GM12878 (cell line): ENCODE measurements at regions not wholly inside any gene's neighbourhood (a gene's known extent, or its start where the extent isn't known, plus 50 kb on each side); places are given as distances from the start of the nearest gene placed in this dataset.

ENCODE experiments used
- ATAC-seq: fragments of 200-7000 bp; cut with Tn5 transposase; 3 replicates; pipeline ENCODE4 v1.9.1; 2020; ENCODE audit warnings: mild to moderate bottlenecking, moderate library complexity
- BruUV-seq: library from RNA; stranded (reverse); fragments of 400-500 nt; replicated peaks from 2 replicates; lab custom pipeline; 2021; lab: Mats Ljungman, UMichigan
- CTCF ChIA-PET: fragments of 300-600 bp; sonication (Branson Sonifier 250); formaldehyde crosslinking; extraction: SDS; loops from one replicate; lab custom pipeline; 2021; ENCODE audit warnings: inconsistent platforms; lab: Yijun Ruan, JAX
- POLR2A ChIA-PET: fragments of 350-600 bp; formaldehyde crosslinking; extraction: SDS; loops from one replicate; lab custom pipeline; 2021; ENCODE audit warnings: inconsistent platforms; lab: Charles Lee
- RAD21 ChIA-PET: fragments of 300-600 bp; sonication (Branson Sonifier 250); formaldehyde crosslinking; loops from one replicate; lab custom pipeline; 2023; ENCODE audit warnings: antibody characterized with exemption; ENCODE audit not compliant: unreplicated experiment; lab: Charles Lee
- SMC1A ChIA-PET: fragments of 300-600 bp; sonication (Branson Sonifier 250); formaldehyde crosslinking; loops from one replicate; lab custom pipeline; 2023; ENCODE audit not compliant: unreplicated experiment, uncharacterized antibody; lab: Charles Lee
- DNase-seq: peaks from one replicate; pipeline ENCODE4 v3.0.0-alpha.2; 2011; ENCODE audit warnings: low read depth, low spot score
- FAIRE-seq: peaks from 3 replicates; lab custom pipeline; 2011; peaks lifted over from hg19 to GRCh38; lab: Jason Lieb, UNC
- H2AFZ ChIP-seq: 2 replicates; pipeline ENCODE4 v1.6.0; 2011; ENCODE audit warnings: low read depth, low read length, control low read depth; ENCODE audit not compliant: control insufficient read depth
- H3K27ac ChIP-seq: 2 replicates; pipeline ENCODE4 v1.5.1; 2011; ENCODE audit warnings: control low read depth; ENCODE audit not compliant: control insufficient read depth, insufficient read depth
- H3K27me3 ChIP-seq, 2 experiments: replicated peaks in 1 of 2; 2 replicates each; pipeline versions ENCODE4 v1.6.0 to v1.6.1; 2011; ENCODE audit warnings: low read length in 1 of 2; ENCODE audit not compliant: control insufficient read depth in 2 of 2, insufficient read depth in 2 of 2
- H3K36me3 ChIP-seq, 2 experiments: 2 replicates each; pipeline ENCODE4 v1.5.1; 2011; ENCODE audit warnings: low read length in 1 of 2; ENCODE audit not compliant: control insufficient read depth in 2 of 2, insufficient read depth in 2 of 2
- H3K4me1 ChIP-seq: 2 replicates; pipeline ENCODE4 v1.6.1; 2011; ENCODE audit warnings: mild to moderate bottlenecking, low read length, moderate library complexity, mixed read lengths; ENCODE audit not compliant: control insufficient read depth, insufficient read depth
- H3K4me2 ChIP-seq: 2 replicates; pipeline ENCODE4 v1.6.0; 2011; ENCODE audit warnings: control low read depth; ENCODE audit not compliant: control insufficient read depth, insufficient read depth
- H3K4me3 ChIP-seq: fragments of 200-600 bp; sonication (generic); 2 replicates; pipeline ENCODE4 v1.5.1; 2016
- H3K79me2 ChIP-seq: 2 replicates; pipeline ENCODE4 v1.6.0; 2011; ENCODE audit warnings: low read length; ENCODE audit not compliant: control insufficient read depth, insufficient read depth
- H3K9ac ChIP-seq: 2 replicates; pipeline ENCODE4 v1.8.0; 2011; ENCODE audit warnings: low read length, control low read depth, mixed read lengths; ENCODE audit not compliant: control insufficient read depth, insufficient read depth
- H3K9me3 ChIP-seq: replicated peaks from 3 replicates; pipeline ENCODE4 v1.5.1; 2011; ENCODE audit warnings: mild to moderate bottlenecking, low read length; ENCODE audit not compliant: control insufficient read depth, insufficient read depth
- H4K20me1 ChIP-seq: 2 replicates; pipeline ENCODE4 v1.6.0; 2011; ENCODE audit not compliant: control insufficient read depth, insufficient read depth
- ATF2 ChIP-seq: IDR thresholded peaks from 2 replicates; pipeline ENCODE4 v1.6.1; 2012; ENCODE audit warnings: low read length, inconsistent platforms
- ELK1 ChIP-seq: IDR thresholded peaks from 2 replicates; pipeline ENCODE4 v1.6.1; 2012; ENCODE audit warnings: low read depth, low read length, improper control_type of control experiment
- POLR2A ChIP-seq: IDR thresholded peaks from 2 replicates; pipeline ENCODE4 v1.6.1; 2011; ENCODE audit warnings: low read depth, mild to moderate bottlenecking, low read length
- RB1 ChIP-seq: fragments of 450-650 bp; formaldehyde crosslinking; IDR thresholded peaks from 2 replicates; pipeline ENCODE4 v1.6.1; 2017; ENCODE audit warnings: mild to moderate bottlenecking, borderline replicate concordance
- SREBF1 ChIP-seq: IDR thresholded peaks from 2 replicates; pipeline ENCODE4 v1.6.1; 2012; ENCODE audit warnings: mild to moderate bottlenecking, low read length
- TCF7 ChIP-seq: IDR thresholded peaks from 2 replicates; pipeline ENCODE4 v1.6.1; 2014; ENCODE audit warnings: antibody characterized with exemption, borderline replicate concordance
- WRNIP1 ChIP-seq: IDR thresholded peaks from 2 replicates; pipeline ENCODE4 v1.6.1; 2011; ENCODE audit warnings: low read depth, low read length, improper control_type of control experiment, borderline replicate concordance
- WGBS: methylation state at CpG from one replicate; pipeline ENCODE4 v1.1.6; 2016; ENCODE audit warnings: low lambda C conversion rate; ENCODE audit not compliant: insufficient replicate concordance, insufficient coverage; ENCODE audit errors: missing lambda C conversion rate; 5-methylcytosine and 5-hydroxymethylcytosine counted together
- in situ Hi-C: fragments of 300-500 bp; cut with MboI; formaldehyde crosslinking; loops from 9 replicates; pipeline ENCODE4 v1.14.3; 2018; ENCODE audit warnings: mixed read lengths
- intact Hi-C: fragments of 100-400 bp; cut with micrococcal nuclease; formaldehyde crosslinking; loops from one replicate; pipeline ENCODE4 v1.14.2; 2022; ENCODE audit not compliant: unreplicated experiment

- Histone ChIP-seq H4K20me1 (no peaks in the 10 kb centered on the region), H2AFZ (no peak overlapping the region), H3K27me3 (no peaks in the 10 kb centered on the region), H3K27ac (no peak overlapping the region), H3K9ac (no peak overlapping the region), H3K4me1 (no peaks in the 10 kb centered on the region), H3K4me2 (no peak overlapping the region), H3K36me3 (no peaks in the 10 kb centered on the region), H3K4me3 (no peak overlapping the region), H3K9me3 (no peaks in the 10 kb centered on the region), H3K79me2 (no peaks in the 10 kb centered on the region)
- FAIRE-seq, result no peak
- WGBS, result 58% methylated on average over 4 of the region's 4 CpGs
- ChIA-PET CTCF (no interaction called here), SMC1A (no interaction called here), POLR2A (no interaction called here), RAD21 (no interaction called here)
- BruUV-seq, result no TSS peak
- in situ Hi-C loops (no loop called here), intact Hi-C loops (no loop called here)
- no peak for DNase-seq
- TF ChIP-seq POLR2A, result no peak
- no peak for TF ChIP-seq ATF2
- no peak for TF ChIP-seq ELK1
- TF ChIP-seq SREBF1, result no peak
- no peak for TF ChIP-seq WRNIP1
- TF ChIP-seq TCF7, result no peak
- TF ChIP-seq RB1, result no peak
- ATAC-seq, result no peak
Measured at GRCh38 chr6:93823489-93823888, 404.1 kb upstream of the EPHA7 start.
